ENCODE measurements at regions not wholly inside any gene's neighbourhood (a gene's known extent, or its start where the extent isn't known, plus 50 kb on each side); places are given as distances from the start of the nearest gene placed in this dataset.
A peak's percentile ranks its signal among the peaks of the same experiment; 100 is the strongest.

- H3K4me3 ChIP-seq (ENCODE audit: low read length in 2 of 2) = no peak overlapping the region
- no peaks in the 10 kb centered on the region for H3K79me1 ChIP-seq (ENCODE audit: low read depth, low read length)
- no peaks in the 10 kb centered on the region for H3K36me3 ChIP-seq (replicated peaks in 1 of 2; ENCODE audit: control insufficient read depth in 2 of 2, insufficient read depth in 2 of 2, low read length in 2 of 2)
- H3K23ac ChIP-seq (ENCODE audit: low read depth, low read length, poor library complexity) = no peak overlapping the region
- no peak overlapping the region for H2AFZ ChIP-seq (ENCODE audit: low read length)
- no peak overlapping the region for H3K4me2 ChIP-seq (ENCODE audit: insufficient read depth, low read length, poor library complexity, severe bottlenecking)
- H4K91ac ChIP-seq (ENCODE audit: low read depth, low read length, poor library complexity) = no peak overlapping the region
- H3K14ac ChIP-seq (ENCODE audit: low read length) = no peak overlapping the region
- no peak overlapping the region for H3K4ac ChIP-seq (ENCODE audit: low read length)
- no peak overlapping the region for H2BK5ac ChIP-seq (ENCODE audit: low read length)
- H3K18ac ChIP-seq (ENCODE audit: low read length) = no peak overlapping the region
- no peak overlapping the region for H3K27ac ChIP-seq (replicated peaks; ENCODE audit: low read length)
- no peak overlapping the region for H2BK120ac ChIP-seq (ENCODE audit: low read depth, low read length)
- no peaks in the 10 kb centered on the region for H3K27me3 ChIP-seq (ENCODE audit: control insufficient read depth in 3 of 3, insufficient read depth in 3 of 3, low read depth in 1 of 3, low read length in 3 of 3)
- H2BK15ac ChIP-seq (ENCODE audit: low read length) = no peak overlapping the region
- H3K9me3 ChIP-seq (replicated peaks in 1 of 2; ENCODE audit: control insufficient read depth in 2 of 2, insufficient read depth in 1 of 2, low read depth in 1 of 2, low read length in 2 of 2) = no peaks in the 10 kb centered on the region
- H3K4me1 ChIP-seq (ENCODE audit: control insufficient read depth in 2 of 2, insufficient read depth in 1 of 2, low read depth in 1 of 2, low read length in 2 of 2) = no peaks in the 10 kb centered on the region
- no peak overlapping the region for H2AK5ac ChIP-seq (ENCODE audit: low read depth, low read length)
- H2BK12ac ChIP-seq (ENCODE audit: low read length) = no peak overlapping the region
- DNase-seq (ENCODE audit: low spot score) = no peak
- no peak overlapping the region for H4K8ac ChIP-seq (ENCODE audit: low read depth, low read length)
- H3K9ac ChIP-seq (ENCODE audit: low read depth, low read length, poor library complexity) = no peak overlapping the region
Measured at GRCh38 chr2:21700644-21701043, 576.9 kb downstream of the TDRD15 start.

DNA sequence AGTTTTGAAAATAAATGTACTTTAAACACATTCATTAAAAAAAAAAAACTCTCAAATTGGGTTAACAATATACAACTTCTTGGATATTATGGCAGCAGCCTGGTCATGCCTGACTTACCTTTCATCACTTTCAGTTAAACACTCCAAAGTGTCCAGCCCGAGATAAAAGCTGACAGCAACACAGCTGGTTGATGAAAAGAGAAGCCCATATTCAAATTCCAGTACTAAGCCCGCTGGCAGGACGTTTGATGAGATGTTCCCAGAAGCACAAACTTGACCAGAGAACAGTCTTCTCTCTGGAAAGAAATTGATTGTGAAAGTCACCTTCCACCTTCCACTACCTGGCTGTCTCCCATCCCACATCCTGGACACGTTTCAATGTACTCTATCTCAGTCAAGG is 586.3 kb downstream of the TDRD15 start:
- Histone ChIP-seq H3K4me1 (ENCODE audit: control insufficient read depth in 2 of 2, insufficient read depth in 1 of 2, low read depth in 1 of 2, low read length in 2 of 2) (no peaks in the 10 kb centered on the region), H3K27ac (replicated peaks; ENCODE audit: low read length) (no peak overlapping the region), H3K4me2 (ENCODE audit: insufficient read depth, low read length, poor library complexity, severe bottlenecking) (no peak overlapping the region), H2AFZ (ENCODE audit: low read length) (no peak overlapping the region), H2BK120ac (ENCODE audit: low read depth, low read length) (no peak overlapping the region), H2BK15ac (ENCODE audit: low read length) (no peak overlapping the region), H2BK12ac (ENCODE audit: low read length) (no peak overlapping the region), H3K14ac (ENCODE audit: low read length) (no peak overlapping the region), H3K36me3 (replicated peaks in 1 of 2; ENCODE audit: control insufficient read depth in 2 of 2, insufficient read depth in 2 of 2, low read length in 2 of 2) (no peaks in the 10 kb centered on the region), H4K91ac (ENCODE audit: low read depth, low read length, poor library complexity) (no peak overlapping the region), H2BK5ac (ENCODE audit: low read length) (no peak overlapping the region), H3K18ac (ENCODE audit: low read length) (no peak overlapping the region), H4K8ac (ENCODE audit: low read depth, low read length) (no peak overlapping the region), H3K9ac (ENCODE audit: low read depth, low read length, poor library complexity) (no peak overlapping the region), H2AK5ac (ENCODE audit: low read depth, low read length) (no peak overlapping the region), H3K9me3 (replicated peaks in 1 of 2; ENCODE audit: control insufficient read depth in 2 of 2, insufficient read depth in 1 of 2, low read depth in 1 of 2, low read length in 2 of 2) (no peaks in the 10 kb centered on the region), H3K23ac (ENCODE audit: low read depth, low read length, poor library complexity) (no peak overlapping the region), H3K4me3 (ENCODE audit: low read length in 2 of 2) (no peak overlapping the region), H3K79me1 (ENCODE audit: low read depth, low read length) (no peaks in the 10 kb centered on the region), H3K27me3 (ENCODE audit: control insufficient read depth in 3 of 3, insufficient read depth in 3 of 3, low read depth in 1 of 3, low read length in 3 of 3) (no peaks in the 10 kb centered on the region), H3K4ac (ENCODE audit: low read length) (no peak overlapping the region)
- DNase-seq (ENCODE audit: low spot score) = no peak
- WGBS, 2 donors (ENCODE audit: extremely low coverage in 2 of 2, insufficient read length in 2 of 2, insufficient replicate concordance in 1 of 2) = no CpG with 5 or more reads among the region's 4 CpGs

- no peak overlapping the region for H3K14ac ChIP-seq (ENCODE audit: low read length)
- no peak overlapping the region for H4K8ac ChIP-seq (ENCODE audit: low read depth, low read length)
- no peak overlapping the region for H3K23ac ChIP-seq (ENCODE audit: low read depth, low read length, poor library complexity)
- no peak overlapping the region for H4K91ac ChIP-seq (ENCODE audit: low read depth, low read length, poor library complexity)
- no peaks in the 10 kb centered on the region for H3K27me3 ChIP-seq (ENCODE audit: control insufficient read depth in 3 of 3, insufficient read depth in 3 of 3, low read depth in 1 of 3, low read length in 3 of 3)
- H3K18ac ChIP-seq (ENCODE audit: low read length) = no peak overlapping the region
- no peak overlapping the region for H3K9ac ChIP-seq (ENCODE audit: low read depth, low read length, poor library complexity)
- H3K9me3 ChIP-seq (replicated peaks in 1 of 2; ENCODE audit: control insufficient read depth in 2 of 2, insufficient read depth in 1 of 2, low read depth in 1 of 2, low read length in 2 of 2) = no peaks in the 10 kb centered on the region
- DNase-seq (ENCODE audit: low spot score) = no peak
- no peak overlapping the region for H3K27ac ChIP-seq (replicated peaks; ENCODE audit: low read length)
- no CpG with 5 or more reads among the region's 3 CpGs for WGBS, 2 donors (ENCODE audit: extremely low coverage in 2 of 2, insufficient read length in 2 of 2, insufficient replicate concordance in 1 of 2)
- no peaks in the 10 kb centered on the region for H3K4me1 ChIP-seq (ENCODE audit: control insufficient read depth in 2 of 2, insufficient read depth in 1 of 2, low read depth in 1 of 2, low read length in 2 of 2)
- no peaks in the 10 kb centered on the region for H3K79me1 ChIP-seq (ENCODE audit: low read depth, low read length)
- H3K4ac ChIP-seq (ENCODE audit: low read length) = no peak overlapping the region
- no peak overlapping the region for H2BK5ac ChIP-seq (ENCODE audit: low read length)
- peak overlapping the region; percentile 37 for H2AFZ ChIP-seq (ENCODE audit: low read length)
- H3K36me3 ChIP-seq (replicated peaks in 1 of 2; ENCODE audit: control insufficient read depth in 2 of 2, insufficient read depth in 2 of 2, low read length in 2 of 2) = no peaks in the 10 kb centered on the region
- H2AK5ac ChIP-seq (ENCODE audit: low read depth, low read length) = no peak overlapping the region
- H3K4me2 ChIP-seq (ENCODE audit: insufficient read depth, low read length, poor library complexity, severe bottlenecking) = no peak overlapping the region
- no peak overlapping the region for H2BK15ac ChIP-seq (ENCODE audit: low read length)
- H2BK120ac ChIP-seq (ENCODE audit: low read depth, low read length) = no peak overlapping the region
- no peak overlapping the region for H2BK12ac ChIP-seq (ENCODE audit: low read length)
- no peak overlapping the region for H3K4me3 ChIP-seq (ENCODE audit: low read length in 2 of 2)
Measured at GRCh38 chr2:21710496-21710895, 586.7 kb downstream of the TDRD15 start.

- H3K9me3 ChIP-seq (replicated peaks in 1 of 2; ENCODE audit: control insufficient read depth in 2 of 2, insufficient read depth in 1 of 2, low read depth in 1 of 2, low read length in 2 of 2) = no peaks in the 10 kb centered on the region
- no peak overlapping the region for H3K9ac ChIP-seq (ENCODE audit: low read depth, low read length, poor library complexity)
- peaks cover 0 to 6% of the 10 kb centered on the region in 2 donors for H3K4me1 ChIP-seq (ENCODE audit: control insufficient read depth in 2 of 2, insufficient read depth in 1 of 2, low read depth in 1 of 2, low read length in 2 of 2)
- H2BK120ac ChIP-seq (ENCODE audit: low read depth, low read length) = no peak overlapping the region
- no peak overlapping the region for H4K8ac ChIP-seq (ENCODE audit: low read depth, low read length)
- H3K27ac ChIP-seq (replicated peaks; ENCODE audit: low read length) = no peak overlapping the region
- H3K18ac ChIP-seq (ENCODE audit: low read length) = no peak overlapping the region
- no peaks in the 10 kb centered on the region for H3K27me3 ChIP-seq (ENCODE audit: control insufficient read depth in 3 of 3, insufficient read depth in 3 of 3, low read depth in 1 of 3, low read length in 3 of 3)
- H3K14ac ChIP-seq (ENCODE audit: low read length) = no peak overlapping the region
- H3K4me2 ChIP-seq (ENCODE audit: insufficient read depth, low read length, poor library complexity, severe bottlenecking) = no peak overlapping the region
- no peak overlapping the region for H4K91ac ChIP-seq (ENCODE audit: low read depth, low read length, poor library complexity)
- H2AK5ac ChIP-seq (ENCODE audit: low read depth, low read length) = no peak overlapping the region
- no peak overlapping the region for H2BK12ac ChIP-seq (ENCODE audit: low read length)
- no CpG with 5 or more reads among the region's 4 CpGs for WGBS, 2 donors (ENCODE audit: extremely low coverage in 2 of 2, insufficient read length in 2 of 2, insufficient replicate concordance in 1 of 2)
- H3K4ac ChIP-seq (ENCODE audit: low read length) = no peak overlapping the region
- H3K79me1 ChIP-seq (ENCODE audit: low read depth, low read length) = no peaks in the 10 kb centered on the region
- H3K23ac ChIP-seq (ENCODE audit: low read depth, low read length, poor library complexity) = no peak overlapping the region
- no peak overlapping the region for H2AFZ ChIP-seq (ENCODE audit: low read length)
- H3K4me3 ChIP-seq (ENCODE audit: low read length in 2 of 2) = no peak overlapping the region
- no peak overlapping the region for H2BK5ac ChIP-seq (ENCODE audit: low read length)
- H2BK15ac ChIP-seq (ENCODE audit: low read length) = no peak overlapping the region
- no peaks in the 10 kb centered on the region for H3K36me3 ChIP-seq (replicated peaks in 1 of 2; ENCODE audit: control insufficient read depth in 2 of 2, insufficient read depth in 2 of 2, low read length in 2 of 2)
- peak; percentile 51 for DNase-seq (ENCODE audit: low spot score)
Measured at GRCh38 chr2:21715887-21716286, 592.1 kb downstream of the TDRD15 start.
